ENCODE measurements at regions not wholly inside any gene's neighbourhood (a gene's known extent, or its start where the extent isn't known, plus 50 kb on each side); places are given as distances from the start of the nearest gene placed in this dataset.

DNA sequence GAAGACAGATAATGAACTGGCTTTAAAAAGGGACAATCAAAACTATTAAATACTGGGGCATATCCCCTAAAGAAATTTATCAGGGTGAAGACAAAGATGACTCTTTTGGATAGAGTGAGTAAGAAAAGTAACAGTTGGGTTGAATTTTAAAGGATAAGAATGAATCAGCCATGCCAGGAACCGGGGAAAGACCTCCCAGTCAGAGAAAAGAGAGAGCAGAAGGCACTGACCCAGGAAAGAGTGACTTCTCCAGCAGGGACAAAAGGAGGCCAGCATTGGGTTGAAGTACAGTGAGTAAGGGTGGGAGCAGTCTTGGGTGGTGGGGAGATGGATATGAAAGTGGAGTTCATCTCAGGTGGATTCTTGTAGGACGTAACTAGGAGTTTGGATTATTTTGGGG lies 516.9 kb upstream of the JAG1 start:
- ChIA-PET SMC1A (ENCODE audit: uncharacterized antibody, unreplicated experiment) (no interaction called here), RAD21 (ENCODE audit: unreplicated experiment) (no interaction called here), POLR2A (no interaction called here), CTCF (no interaction called here)
- WGBS (ENCODE audit: insufficient coverage, insufficient replicate concordance, low lambda C conversion rate, missing lambda C conversion rate): 15% methylated on average over 2 of the region's 2 CpGs
- no peak for DNase-seq (ENCODE audit: low read depth, low spot score)
- Histone ChIP-seq H2AFZ (ENCODE audit: control insufficient read depth, low read depth, low read length) (no peak overlapping the region), H3K4me3 (no peak overlapping the region), H4K20me1 (ENCODE audit: control insufficient read depth, insufficient read depth) (no peaks in the 10 kb centered on the region), H3K4me1 (ENCODE audit: control insufficient read depth, insufficient read depth, low read length) (no peaks in the 10 kb centered on the region), H3K4me2 (ENCODE audit: control insufficient read depth, insufficient read depth) (no peak overlapping the region), H3K27ac (ENCODE audit: control insufficient read depth, insufficient read depth) (no peak overlapping the region), H3K9ac (ENCODE audit: control insufficient read depth, insufficient read depth, low read length) (no peak overlapping the region), H3K79me2 (ENCODE audit: control insufficient read depth, insufficient read depth, low read length) (no peaks in the 10 kb centered on the region), H3K9me3 (replicated peaks; ENCODE audit: control insufficient read depth, insufficient read depth, low read length) (no peaks in the 10 kb centered on the region), H3K36me3 (ENCODE audit: control insufficient read depth in 2 of 2, insufficient read depth in 2 of 2, low read length in 1 of 2) (no peaks in the 10 kb centered on the region), H3K27me3 (replicated peaks in 1 of 2; ENCODE audit: control insufficient read depth in 2 of 2, insufficient read depth in 2 of 2, low read length in 1 of 2) (no peaks in the 10 kb centered on the region)
- TF ChIP-seq ZNF622 (IDR thresholded peaks at IDR 0.05) (no peak), PML (IDR thresholded peaks at IDR 0.05; ENCODE audit: low read length) (no peak), ATF7 (IDR thresholded peaks at IDR 0.05; ENCODE audit: low read depth) (no peak), BCL11A (IDR thresholded peaks at IDR 0.05; ENCODE audit: low read depth, low read length) (no peak), MAX (IDR thresholded peaks at IDR 0.05; ENCODE audit: low read depth, low read length) (no peak), GATAD2B (conservative IDR thresholded peaks at IDR 0.05; ENCODE audit: low read depth) (no peak), ZNF217 (IDR thresholded peaks at IDR 0.05) (no peak), SUPT20H (IDR thresholded peaks at IDR 0.05; ENCODE audit: borderline replicate concordance, control insufficient read depth, low read depth, low read length) (no peak), PAX8 (IDR thresholded peaks at IDR 0.05) (no peak), YBX1 (IDR thresholded peaks at IDR 0.05) (no peak), TCF3 (IDR thresholded peaks at IDR 0.05; ENCODE audit: borderline replicate concordance, insufficient read depth, low read depth, low read length) (no peak), HCFC1 (IDR thresholded peaks at IDR 0.05; ENCODE audit: low read length) (no peak), TARDBP (IDR thresholded peaks at IDR 0.05; ENCODE audit: borderline replicate concordance) (no peak), KLF5 (IDR thresholded peaks at IDR 0.05; ENCODE audit: partially characterized antibody) (no peak), MEF2A (IDR thresholded peaks at IDR 0.05; ENCODE audit: insufficient read depth, low read depth, low read length) (no peak)
- TF ChIP-seq, protein P1, sequence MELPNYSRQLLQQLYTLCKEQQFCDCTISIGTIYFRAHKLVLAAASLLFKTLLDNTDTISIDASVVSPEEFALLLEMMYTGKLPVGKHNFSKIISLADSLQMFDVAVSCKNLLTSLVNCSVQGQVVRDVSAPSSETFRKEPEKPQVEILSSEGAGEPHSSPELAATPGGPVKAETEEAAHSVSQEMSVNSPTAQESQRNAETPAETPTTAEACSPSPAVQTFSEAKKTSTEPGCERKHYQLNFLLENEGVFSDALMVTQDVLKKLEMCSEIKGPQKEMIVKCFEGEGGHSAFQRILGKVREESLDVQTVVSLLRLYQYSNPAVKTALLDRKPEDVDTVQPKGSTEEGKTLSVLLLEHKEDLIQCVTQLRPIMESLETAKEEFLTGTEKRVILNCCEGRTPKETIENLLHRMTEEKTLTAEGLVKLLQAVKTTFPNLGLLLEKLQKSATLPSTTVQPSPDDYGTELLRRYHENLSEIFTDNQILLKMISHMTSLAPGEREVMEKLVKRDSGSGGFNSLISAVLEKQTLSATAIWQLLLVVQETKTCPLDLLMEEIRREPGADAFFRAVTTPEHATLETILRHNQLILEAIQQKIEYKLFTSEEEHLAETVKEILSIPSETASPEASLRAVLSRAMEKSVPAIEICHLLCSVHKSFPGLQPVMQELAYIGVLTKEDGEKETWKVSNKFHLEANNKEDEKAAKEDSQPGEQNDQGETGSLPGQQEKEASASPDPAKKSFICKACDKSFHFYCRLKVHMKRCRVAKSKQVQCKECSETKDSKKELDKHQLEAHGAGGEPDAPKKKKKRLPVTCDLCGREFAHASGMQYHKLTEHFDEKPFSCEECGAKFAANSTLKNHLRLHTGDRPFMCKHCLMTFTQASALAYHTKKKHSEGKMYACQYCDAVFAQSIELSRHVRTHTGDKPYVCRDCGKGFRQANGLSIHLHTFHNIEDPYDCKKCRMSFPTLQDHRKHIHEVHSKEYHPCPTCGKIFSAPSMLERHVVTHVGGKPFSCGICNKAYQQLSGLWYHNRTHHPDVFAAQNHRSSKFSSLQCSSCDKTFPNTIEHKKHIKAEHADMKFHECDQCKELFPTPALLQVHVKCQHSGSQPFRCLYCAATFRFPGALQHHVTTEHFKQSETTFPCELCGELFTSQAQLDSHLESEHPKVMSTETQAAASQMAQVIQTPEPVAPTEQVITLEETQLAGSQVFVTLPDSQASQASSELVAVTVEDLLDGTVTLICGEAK (IDR thresholded peaks at IDR 0.05; ENCODE audit: borderline replicate concordance): no peak
- TF ChIP-seq, protein P2, sequence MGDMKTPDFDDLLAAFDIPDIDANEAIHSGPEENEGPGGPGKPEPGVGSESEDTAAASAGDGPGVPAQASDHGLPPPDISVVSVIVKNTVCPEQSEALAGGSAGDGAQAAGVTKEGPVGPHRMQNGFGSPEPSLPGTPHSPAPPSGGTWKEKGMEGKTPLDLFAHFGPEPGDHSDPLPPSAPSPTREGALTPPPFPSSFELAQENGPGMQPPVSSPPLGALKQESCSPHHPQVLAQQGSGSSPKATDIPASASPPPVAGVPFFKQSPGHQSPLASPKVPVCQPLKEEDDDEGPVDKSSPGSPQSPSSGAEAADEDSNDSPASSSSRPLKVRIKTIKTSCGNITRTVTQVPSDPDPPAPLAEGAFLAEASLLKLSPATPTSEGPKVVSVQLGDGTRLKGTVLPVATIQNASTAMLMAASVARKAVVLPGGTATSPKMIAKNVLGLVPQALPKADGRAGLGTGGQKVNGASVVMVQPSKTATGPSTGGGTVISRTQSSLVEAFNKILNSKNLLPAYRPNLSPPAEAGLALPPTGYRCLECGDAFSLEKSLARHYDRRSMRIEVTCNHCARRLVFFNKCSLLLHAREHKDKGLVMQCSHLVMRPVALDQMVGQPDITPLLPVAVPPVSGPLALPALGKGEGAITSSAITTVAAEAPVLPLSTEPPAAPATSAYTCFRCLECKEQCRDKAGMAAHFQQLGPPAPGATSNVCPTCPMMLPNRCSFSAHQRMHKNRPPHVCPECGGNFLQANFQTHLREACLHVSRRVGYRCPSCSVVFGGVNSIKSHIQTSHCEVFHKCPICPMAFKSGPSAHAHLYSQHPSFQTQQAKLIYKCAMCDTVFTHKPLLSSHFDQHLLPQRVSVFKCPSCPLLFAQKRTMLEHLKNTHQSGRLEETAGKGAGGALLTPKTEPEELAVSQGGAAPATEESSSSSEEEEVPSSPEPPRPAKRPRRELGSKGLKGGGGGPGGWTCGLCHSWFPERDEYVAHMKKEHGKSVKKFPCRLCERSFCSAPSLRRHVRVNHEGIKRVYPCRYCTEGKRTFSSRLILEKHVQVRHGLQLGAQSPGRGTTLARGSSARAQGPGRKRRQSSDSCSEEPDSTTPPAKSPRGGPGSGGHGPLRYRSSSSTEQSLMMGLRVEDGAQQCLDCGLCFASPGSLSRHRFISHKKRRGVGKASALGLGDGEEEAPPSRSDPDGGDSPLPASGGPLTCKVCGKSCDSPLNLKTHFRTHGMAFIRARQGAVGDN (IDR thresholded peaks at IDR 0.05): no peak
- in situ Hi-C loops (cut with MboI) (no loop called here), intact Hi-C loops (cut with micrococcal nuclease; ENCODE audit: unreplicated experiment) (no loop called here)
- BruUV-seq (replicated peaks): no TSS peak
- ATAC-seq: no peak
- no peak for FAIRE-seq

Data from GM12878 (cell line).